ENCODE measurements at regions not wholly inside any gene's neighbourhood (a gene's known extent, or its start where the extent isn't known, plus 50 kb on each side); places are given as distances from the start of the nearest gene placed in this dataset.

DNA sequence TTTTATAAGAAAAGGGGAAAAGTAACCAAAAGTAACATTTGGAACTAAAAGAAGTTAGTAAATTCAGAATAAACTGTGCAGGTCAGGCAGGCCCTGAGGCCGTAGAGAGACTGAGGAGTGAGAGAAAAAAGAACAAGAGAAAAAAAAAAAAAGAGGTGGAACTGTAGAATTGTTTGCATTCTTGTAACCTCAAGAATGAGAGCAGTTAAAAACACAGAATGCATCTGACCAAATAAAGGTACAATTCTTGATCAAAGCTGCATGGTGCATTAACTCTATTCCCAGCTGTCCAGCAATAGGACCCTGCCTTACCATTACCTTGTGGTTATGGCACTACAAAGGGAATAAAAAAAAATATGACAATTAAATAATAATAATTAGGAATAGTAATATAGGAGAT is 170.1 kb upstream of the SEMA3A start:
- H3K27ac ChIP-seq = no peak overlapping the region
- TF ChIP-seq CTCF (conservative IDR thresholded peaks at IDR 0.05) = no peak

DNA sequence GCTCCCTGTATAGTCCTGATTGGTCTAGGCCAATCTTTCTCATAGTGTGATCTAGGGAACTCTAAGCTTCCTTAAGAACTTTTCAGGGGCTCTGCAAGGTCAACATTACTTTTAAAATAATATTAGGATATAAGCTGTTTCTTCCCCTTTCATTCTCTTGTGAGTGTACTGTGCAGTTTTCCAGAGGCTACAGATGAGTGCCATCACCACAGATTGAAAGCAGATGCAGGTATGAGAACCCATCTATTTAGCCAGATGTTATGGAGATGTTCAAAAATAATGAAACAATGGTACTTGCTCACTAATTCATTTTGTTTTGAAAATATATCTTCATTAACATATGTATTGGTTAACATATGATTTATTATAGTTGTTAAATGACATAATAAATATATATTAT is 169.2 kb upstream of the SEMA3A start:
- no peak overlapping the region for H3K27ac ChIP-seq
- TF ChIP-seq CTCF (conservative IDR thresholded peaks at IDR 0.05) = no peak

DNA sequence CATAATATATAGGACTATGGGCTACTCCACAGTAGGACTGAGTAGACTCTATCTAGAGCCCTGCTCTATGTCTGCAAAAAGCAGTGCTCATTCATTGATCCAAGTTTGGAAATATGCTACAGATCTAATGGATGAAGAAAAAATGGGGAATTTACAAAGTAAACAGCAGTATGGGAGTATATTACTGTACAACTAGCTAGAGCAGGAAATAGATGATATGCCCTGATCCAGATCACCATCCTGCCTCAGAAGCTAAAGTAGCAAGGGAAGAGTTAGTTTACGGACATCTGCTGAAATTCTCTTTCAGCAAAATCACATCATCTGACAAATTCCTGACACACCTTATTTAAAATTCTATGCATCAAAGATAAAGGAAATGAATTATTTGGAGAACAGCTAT is 168.2 kb upstream of the SEMA3A start:
- H3K27ac ChIP-seq = no peak overlapping the region
- no peak for TF ChIP-seq CTCF (conservative IDR thresholded peaks at IDR 0.05)

DNA sequence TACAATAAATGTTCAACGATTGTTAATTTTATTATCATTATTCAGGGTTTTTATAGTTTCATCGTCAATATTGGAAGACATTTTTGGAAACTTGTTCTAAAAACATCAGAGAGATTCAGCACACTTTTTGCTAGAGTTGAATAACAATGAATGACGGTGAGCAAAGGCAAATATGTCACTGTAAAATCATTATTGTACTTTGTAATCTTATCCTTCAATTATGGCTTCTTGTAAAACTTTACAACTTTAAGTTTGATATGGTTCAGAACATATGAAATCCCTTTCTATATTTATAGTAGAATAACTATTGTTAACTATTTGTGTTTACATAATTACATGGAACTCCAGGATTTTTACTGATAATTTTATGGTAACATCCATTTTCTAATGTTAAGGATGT is 167.8 kb upstream of the SEMA3A start:
- TF ChIP-seq CTCF (conservative IDR thresholded peaks at IDR 0.05) = no peak
- no peak overlapping the region for H3K27ac ChIP-seq

DNA sequence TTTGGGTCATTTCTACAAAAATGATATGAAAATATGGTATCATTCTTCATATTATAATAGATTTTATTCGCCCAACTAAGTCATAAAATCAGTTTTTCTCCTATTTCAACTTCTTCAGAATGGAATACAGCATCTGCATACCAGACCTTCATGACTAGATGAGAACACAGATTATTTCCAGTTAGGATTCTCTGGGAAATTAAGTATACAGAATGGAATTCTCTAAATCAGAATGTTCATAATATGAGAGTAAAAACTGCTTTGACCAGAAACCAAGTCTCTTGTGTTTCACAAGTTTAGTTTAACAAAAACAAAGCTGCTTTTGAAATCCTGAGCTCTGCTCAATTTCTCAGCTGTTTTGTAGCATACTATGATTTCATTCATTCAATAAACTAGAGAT is 160.3 kb upstream of the SEMA3A start:
- TF ChIP-seq CTCF (conservative IDR thresholded peaks at IDR 0.05) = no peak

DNA sequence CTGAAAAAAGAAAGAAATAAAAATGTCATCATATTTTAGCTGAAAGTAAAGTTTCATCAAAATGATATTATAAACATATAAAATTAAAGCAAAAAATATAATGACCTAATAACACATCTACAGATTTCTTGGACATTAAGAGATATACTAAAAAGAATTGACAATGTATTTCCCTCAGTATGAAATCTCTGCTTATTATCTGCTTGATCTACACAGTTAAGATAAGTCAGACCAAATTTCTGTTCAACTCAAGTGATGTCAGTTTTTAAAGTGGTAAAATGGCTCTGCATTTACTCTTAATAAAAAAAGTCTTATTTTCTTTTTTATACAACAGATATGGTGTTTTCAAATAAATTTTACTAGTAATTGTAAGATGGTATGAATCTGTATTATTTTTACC is 159.4 kb upstream of the SEMA3A start:
- no peak for TF ChIP-seq CTCF (conservative IDR thresholded peaks at IDR 0.05)

More for the DNA sequence above, 160.3 kb upstream of the SEMA3A start:
- H3K27ac ChIP-seq = no peak overlapping the region

GRCh38 chr7:84339306-84339705 is 144.7 kb upstream of the SEMA3A start:
- no peak overlapping the region for H3K27ac ChIP-seq
- TF ChIP-seq CTCF (conservative IDR thresholded peaks at IDR 0.05) = no peak

More for the DNA sequence above, 159.4 kb upstream of the SEMA3A start:
- H3K27ac ChIP-seq = no peak overlapping the region

GRCh38 chr7:84337429-84337828 is 142.8 kb upstream of the SEMA3A start:
- no peak overlapping the region for H3K27ac ChIP-seq

More at GRCh38 chr7:84337429-84337828, 142.8 kb upstream of the SEMA3A start:
- TF ChIP-seq CTCF (conservative IDR thresholded peaks at IDR 0.05) = no peak
